CD14-positive monocyte (primary cell): ENCODE measurements at regions not wholly inside any gene's neighbourhood (a gene's known extent, or its start where the extent isn't known, plus 50 kb on each side); places are given as distances from the start of the nearest gene placed in this dataset.

Experiments
- DNase-seq, 3 donors: peaks; one replicate each; pipeline ENCODE4 v3.0.0-alpha.2; 2011 to 2022
- H2AFZ ChIP-seq: 2 replicates; pipeline ENCODE4 v1.6.0; 2012; ENCODE audit warnings: mild to moderate bottlenecking, low read depth, low read length, inconsistent platforms; ENCODE audit not compliant: insufficient read depth, poor library complexity, severe bottlenecking
- H3K27ac ChIP-seq, 2 donors: 1 replicate in 1 of 2; 2 replicates in 1 of 2; pipeline ENCODE4 v1.5.1; 2012 to 2013; ENCODE audit warnings: low read length in 2 of 2, control low read depth in 1 of 2, inconsistent platforms in 1 of 2, low read depth in 1 of 2, mild to moderate bottlenecking in 1 of 2
- H3K27me3 ChIP-seq, 2 donors: one replicate each; pipeline versions ENCODE4 v1.6.0 to v1.6.1; 2011 to 2013; ENCODE audit warnings: low read length in 2 of 2; ENCODE audit not compliant: control insufficient read depth in 2 of 2, insufficient read depth in 2 of 2
- H3K36me3 ChIP-seq, 2 donors: replicated peaks in 1 of 2; 1 replicate in 1 of 2; 2 replicates in 1 of 2; pipeline versions ENCODE4 v1.5.1 to v1.6.1; 2012 to 2013; ENCODE audit warnings: low read length in 2 of 2, control low read depth in 1 of 2, inconsistent platforms in 1 of 2, mild to moderate bottlenecking in 1 of 2; ENCODE audit not compliant: insufficient read depth in 2 of 2, control insufficient read depth in 1 of 2
- H3K4me1 ChIP-seq, 2 donors: 1 replicate in 1 of 2; 2 replicates in 1 of 2; pipeline versions ENCODE4 v1.5.1 to v1.6.1; 2012 to 2013; ENCODE audit warnings: low read length in 2 of 2, control low read depth in 1 of 2, inconsistent platforms in 1 of 2, mild to moderate bottlenecking in 1 of 2, moderate library complexity in 1 of 2; ENCODE audit not compliant: insufficient read depth in 2 of 2, control insufficient read depth in 1 of 2
- H3K4me2 ChIP-seq: replicated peaks from 2 replicates; pipeline ENCODE3; 2012; ENCODE audit warnings: low read length, moderate library complexity, mild to moderate bottlenecking; ENCODE audit not compliant: poor library complexity, severe bottlenecking; ENCODE audit errors: extremely low read depth
- H3K4me3 ChIP-seq, 3 experiments: fragments of 200-600 bp in 1 of 3; sonication (generic) in 1 of 3; replicated peaks in 1 of 3; 1 replicate in 2 of 3; 2 replicates in 1 of 3; pipeline ENCODE4 v1.5.1; 2011 to 2013; ENCODE audit warnings: low read length in 3 of 3, mild to moderate bottlenecking in 3 of 3, control low read depth in 2 of 3, low read depth in 2 of 3, inconsistent platforms in 1 of 3, moderate library complexity in 1 of 3
- H3K79me2 ChIP-seq: 2 replicates; pipeline ENCODE4 v1.6.0; 2012; ENCODE audit warnings: mild to moderate bottlenecking, control low read depth, inconsistent platforms, low read length, moderate library complexity; ENCODE audit not compliant: insufficient read depth
- H3K9ac ChIP-seq: 2 replicates; pipeline ENCODE4 v1.6.0; 2017; ENCODE audit warnings: low read length, mild to moderate bottlenecking; ENCODE audit not compliant: insufficient read depth, poor library complexity, severe bottlenecking
- H3K9me3 ChIP-seq, 2 donors: replicated peaks in 1 of 2; 1 replicate in 1 of 2; 2 replicates in 1 of 2; pipeline versions ENCODE4 v1.5.1 to v1.6.1; 2012 to 2013; ENCODE audit warnings: low read length in 2 of 2, control low read depth in 1 of 2; ENCODE audit not compliant: control insufficient read depth in 1 of 2, insufficient read depth in 1 of 2
- H4K20me1 ChIP-seq: 2 replicates; pipeline ENCODE4 v1.6.0; 2012; ENCODE audit warnings: mild to moderate bottlenecking, low read length, control low read depth, moderate library complexity; ENCODE audit not compliant: insufficient read depth
- H3K27ac Mint-ChIP-seq, 7 donors: one replicate each; pipeline ENCODE4 v1.8.0; 2020; ENCODE audit warnings: mild to moderate bottlenecking in 7 of 7, mixed read lengths in 7 of 7, moderate library complexity in 6 of 7, inconsistent platforms in 2 of 7
- H3K27me3 Mint-ChIP-seq, 3 donors: one replicate each; pipeline ENCODE4 v1.8.0; 2021 to 2022; ENCODE audit warnings: low read depth in 3 of 3, mild to moderate bottlenecking in 3 of 3, mixed read lengths in 3 of 3, moderate library complexity in 3 of 3, inconsistent platforms in 1 of 3
- H3K36me3 Mint-ChIP-seq, 2 donors: one replicate each; pipeline ENCODE4 v1.8.0; 2020; ENCODE audit warnings: mixed read lengths in 2 of 2, inconsistent platforms in 1 of 2, mild to moderate bottlenecking in 1 of 2
- H3K4me1 Mint-ChIP-seq: one replicate; pipeline ENCODE4 v1.8.0; 2020; ENCODE audit warnings: mild to moderate bottlenecking, mixed read lengths
- H3K4me3 Mint-ChIP-seq, 2 donors: one replicate each; pipeline ENCODE4 v1.8.0; 2020; ENCODE audit warnings: mild to moderate bottlenecking in 2 of 2, mixed read lengths in 2 of 2, moderate library complexity in 1 of 2
- H3K9me3 Mint-ChIP-seq, 7 donors: one replicate each; pipeline ENCODE4 v1.8.0; 2020 to 2022; ENCODE audit warnings: mixed read lengths in 7 of 7, mild to moderate bottlenecking in 6 of 7, moderate library complexity in 6 of 7, inconsistent platforms in 2 of 7
- WGBS: methylation state at CpG from one replicate; pipeline ENCODE4 v1.1.5; 2013; ENCODE audit warnings: missing lambda C conversion rate; ENCODE audit not compliant: insufficient coverage; 5-methylcytosine and 5-hydroxymethylcytosine counted together
- intact Hi-C, 2 donors: fragments of 100-400 bp; cut with micrococcal nuclease; formaldehyde crosslinking; loops; one replicate each; pipeline versions ENCODE4 v1.15.0 to v1.15.1; 2023
- TF ChIP-seq, protein P1 (sequence below): fragments of 200-600 bp; IDR thresholded peaks from one replicate; pipeline ENCODE4 v1.8.0; 2022; ENCODE audit warnings: antibody characterized with exemption, mild to moderate bottlenecking

DNA sequence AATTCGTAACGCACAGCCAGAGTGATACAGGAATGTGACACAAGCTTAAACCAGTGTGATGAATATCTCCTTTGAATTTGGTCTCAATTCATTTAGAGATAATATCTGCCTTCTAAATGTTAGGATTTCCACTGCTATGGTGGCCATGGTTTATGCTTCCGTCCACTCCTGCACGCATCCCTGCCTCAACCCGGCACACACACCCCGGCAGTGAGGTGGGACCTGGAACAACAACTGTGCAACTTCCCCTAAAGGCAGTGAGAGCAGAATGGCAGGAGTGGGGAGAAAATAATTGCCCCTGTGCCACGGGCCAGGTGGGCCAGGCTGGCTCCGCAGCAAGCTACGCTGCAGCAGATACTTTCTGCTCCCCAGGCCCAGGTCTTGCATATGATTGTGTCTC is 72.6 kb upstream of the CPEB4 start:
- Mint-ChIP-seq H3K27me3 (peaks cover 0 to 4% (median 0%) of the 10 kb centered on the region in 3 donors), H3K36me3 (peaks cover 0 to 3% of the 10 kb centered on the region in 2 donors), H3K9me3 (peaks cover 9 to 14% (median 11%) of the 10 kb centered on the region in 7 donors), H3K27ac (no peak overlapping the region), H3K4me1 (peaks cover 12% of the 10 kb centered on the region), H3K4me3 (no peak overlapping the region)
- no peaks in the 10 kb centered on the region for H3K27me3 ChIP-seq
- no peak overlapping the region for H3K4me3 ChIP-seq
- no peaks in the 10 kb centered on the region for H4K20me1 ChIP-seq
- TF ChIP-seq, protein P1, sequence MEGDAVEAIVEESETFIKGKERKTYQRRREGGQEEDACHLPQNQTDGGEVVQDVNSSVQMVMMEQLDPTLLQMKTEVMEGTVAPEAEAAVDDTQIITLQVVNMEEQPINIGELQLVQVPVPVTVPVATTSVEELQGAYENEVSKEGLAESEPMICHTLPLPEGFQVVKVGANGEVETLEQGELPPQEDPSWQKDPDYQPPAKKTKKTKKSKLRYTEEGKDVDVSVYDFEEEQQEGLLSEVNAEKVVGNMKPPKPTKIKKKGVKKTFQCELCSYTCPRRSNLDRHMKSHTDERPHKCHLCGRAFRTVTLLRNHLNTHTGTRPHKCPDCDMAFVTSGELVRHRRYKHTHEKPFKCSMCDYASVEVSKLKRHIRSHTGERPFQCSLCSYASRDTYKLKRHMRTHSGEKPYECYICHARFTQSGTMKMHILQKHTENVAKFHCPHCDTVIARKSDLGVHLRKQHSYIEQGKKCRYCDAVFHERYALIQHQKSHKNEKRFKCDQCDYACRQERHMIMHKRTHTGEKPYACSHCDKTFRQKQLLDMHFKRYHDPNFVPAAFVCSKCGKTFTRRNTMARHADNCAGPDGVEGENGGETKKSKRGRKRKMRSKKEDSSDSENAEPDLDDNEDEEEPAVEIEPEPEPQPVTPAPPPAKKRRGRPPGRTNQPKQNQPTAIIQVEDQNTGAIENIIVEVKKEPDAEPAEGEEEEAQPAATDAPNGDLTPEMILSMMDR, result no peak
- no peak overlapping the region for H3K4me2 ChIP-seq
- H3K36me3 ChIP-seq, result no peaks in the 10 kb centered on the region
- no peak overlapping the region for H3K9ac ChIP-seq
- no peaks in the 10 kb centered on the region for H3K79me2 ChIP-seq
- DNase-seq, result no peak
- no peak overlapping the region for H2AFZ ChIP-seq
- WGBS, result 94% methylated on average over 5 of the region's 9 CpGs
- H3K4me1 ChIP-seq, result peaks cover 0 to 7% of the 10 kb centered on the region in 2 donors
- intact Hi-C loops, result no loop called here
- peaks cover 9% of the 10 kb centered on the region in 2 donors for H3K9me3 ChIP-seq
- no peak overlapping the region for H3K27ac ChIP-seq

- Histone ChIP-seq H3K36me3 (no peaks in the 10 kb centered on the region), H4K20me1 (no peaks in the 10 kb centered on the region), H3K4me2 (no peak overlapping the region), H3K9me3 (peaks cover 9% of the 10 kb centered on the region in 2 donors), H3K4me1 (peaks cover 10 to 17% of the 10 kb centered on the region in 2 donors), H3K79me2 (no peaks in the 10 kb centered on the region), H3K9ac (no peak overlapping the region), H2AFZ (no peak overlapping the region), H3K4me3 (no peak overlapping the region), H3K27ac (no peak overlapping the region), H3K27me3 (no peaks in the 10 kb centered on the region)
- 83% methylated on average over 1 of the region's 5 CpGs for WGBS
- Mint-ChIP-seq H3K9me3 (peaks cover 3 to 14% (median 9%) of the 10 kb centered on the region in 7 donors), H3K27me3 (peaks cover 0 to 4% (median 0%) of the 10 kb centered on the region in 3 donors), H3K4me1 (peaks cover 23% of the 10 kb centered on the region), H3K27ac (no peak overlapping the region), H3K36me3 (peaks cover 0 to 3% of the 10 kb centered on the region in 2 donors), H3K4me3 (no peak overlapping the region)
- intact Hi-C loops, result no loop called here
- TF ChIP-seq, protein P1, result no peak
- no peak for DNase-seq
These were observed 71.4 kb upstream of the CPEB4 start for GRCh38 chr5:173816728-173817127.
